ENCODE measurements at regions not wholly inside any gene's neighbourhood (a gene's known extent, or its start where the extent isn't known, plus 50 kb on each side); places are given as distances from the start of the nearest gene placed in this dataset.

DNA sequence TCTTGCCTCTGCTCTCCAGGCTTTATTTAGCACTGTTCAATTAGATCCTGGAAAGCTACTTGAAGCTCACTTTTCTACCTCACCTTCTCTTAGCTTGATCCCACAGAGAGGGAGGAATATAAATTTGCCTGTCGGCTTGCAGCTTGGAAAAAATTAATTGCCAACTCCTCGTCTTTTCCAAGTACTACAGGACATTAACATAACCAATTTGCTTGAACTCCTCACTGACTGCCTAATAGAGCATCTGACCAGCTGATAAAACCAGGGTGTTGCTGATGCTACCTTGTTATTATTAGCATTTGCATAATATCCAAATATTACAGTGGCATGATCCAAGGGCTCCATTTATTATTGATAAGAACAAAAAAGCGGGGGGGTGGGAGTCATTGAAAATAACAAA is 561.8 kb downstream of the MCTP2 start:
- Mint-ChIP-seq H3K9me3 (peaks cover 0 to 19% (median 8%) of the 10 kb centered on the region in 9 donors), H3K4me1 (no peaks in the 10 kb centered on the region)

DNA sequence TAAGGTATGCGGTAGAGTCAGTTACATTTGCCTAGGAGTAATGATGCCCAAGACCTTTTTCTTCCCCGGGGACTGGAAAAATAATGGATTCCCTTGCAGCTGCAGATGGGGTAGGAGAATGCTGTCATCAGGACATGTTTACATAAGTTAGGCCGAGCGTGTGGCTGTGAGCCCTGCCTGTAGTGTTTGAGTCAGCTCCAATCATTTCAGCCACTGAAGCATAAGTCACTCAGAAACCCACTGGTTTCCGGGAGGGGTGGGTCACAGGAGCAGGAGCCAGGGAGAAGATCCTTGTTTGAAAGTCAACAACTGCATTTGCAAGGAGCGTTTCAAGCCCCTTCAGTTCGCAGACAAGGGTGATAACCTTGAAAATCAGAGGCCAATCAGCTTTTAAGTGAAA is 562.3 kb downstream of the MCTP2 start:
- DNase-seq (no peak), ATAC-seq (no peak)
- Mint-ChIP-seq H3K27ac (no peak overlapping the region), H3K4me3 (no peak overlapping the region), H3K27me3 (peaks cover 0 to 13% (median 4%) of the 10 kb centered on the region in 5 donors), H3K36me3 (peaks cover 0 to 8% (median 0%) of the 10 kb centered on the region in 3 donors), H3K9me3 (peaks cover 0 to 18% (median 7%) of the 10 kb centered on the region in 9 donors), H3K4me1 (no peaks in the 10 kb centered on the region)
- POLR2A ChIA-PET, result no interaction called here

More for the DNA sequence above, 561.8 kb downstream of the MCTP2 start:
- Mint-ChIP-seq H3K27ac (no peak overlapping the region), H3K27me3 (peaks cover under 1 to 17% (median 8%) of the 10 kb centered on the region in 5 donors), H3K36me3 (peaks cover 0 to 8% (median 0%) of the 10 kb centered on the region in 3 donors), H3K4me3 (no peak overlapping the region)
- ATAC-seq, result no peak
- POLR2A ChIA-PET, result no interaction called here
- no peak for DNase-seq

DNA sequence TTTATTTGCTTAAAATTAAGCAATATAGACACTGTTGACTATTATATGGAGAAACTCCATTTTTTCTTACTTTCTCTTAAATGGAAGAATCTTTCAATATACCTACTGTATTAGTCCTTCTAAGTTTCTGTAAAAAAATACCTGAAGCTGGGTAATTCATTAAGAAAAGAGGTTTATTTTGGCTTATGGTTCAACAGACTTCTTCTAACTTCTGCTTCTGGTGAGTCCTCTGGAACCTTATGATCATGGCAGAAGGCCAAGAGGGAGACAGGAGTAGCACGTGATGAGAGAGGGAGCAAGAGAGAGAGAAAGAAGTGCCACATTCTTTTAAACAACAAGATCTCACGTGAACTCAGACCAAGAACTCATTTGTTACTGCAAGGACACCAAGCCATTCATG is 573.3 kb downstream of the MCTP2 start:
- peaks cover 4 to 23% (median 10%) of the 10 kb centered on the region in 9 donors for H3K9me3 Mint-ChIP-seq

DNA sequence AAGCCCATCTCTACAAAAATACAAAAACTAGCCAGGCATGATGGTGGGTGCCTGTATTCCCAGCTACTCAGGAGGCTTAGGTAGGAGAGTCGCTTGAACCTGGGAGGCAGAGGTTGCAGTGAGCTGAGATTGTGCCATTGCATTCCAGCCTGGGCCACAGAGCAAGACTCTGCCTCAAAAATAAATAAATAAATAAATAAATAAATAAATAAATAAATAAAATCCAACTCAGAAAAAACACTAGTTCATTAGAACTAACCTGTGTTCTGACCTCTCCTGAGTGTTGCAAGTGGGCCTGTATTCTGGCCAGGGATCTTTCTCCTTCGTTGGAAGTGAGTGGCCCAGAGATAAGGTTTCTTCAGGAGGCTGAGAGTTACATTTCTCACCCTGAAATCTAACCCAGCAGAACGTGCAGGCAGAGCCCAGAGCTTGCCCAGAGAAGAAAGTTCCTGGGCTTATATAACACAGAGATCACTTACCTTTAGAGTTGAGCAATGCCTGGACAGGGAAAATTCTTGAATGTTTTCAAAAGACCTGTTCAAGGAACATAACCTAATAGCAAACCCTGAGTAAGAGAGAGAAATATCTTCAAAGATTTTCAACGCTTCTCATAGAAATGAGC is 583.9 kb downstream of the MCTP2 start:
- no peak for DNase-seq
- Mint-ChIP-seq H3K36me3 (no peaks in the 10 kb centered on the region), H3K27ac (no peak overlapping the region), H3K4me1 (no peaks in the 10 kb centered on the region), H3K9me3 (peaks cover 0 to 2% (median 0%) of the 10 kb centered on the region in 9 donors), H3K27me3 (peaks cover 0 to 16% (median under 1%) of the 10 kb centered on the region in 5 donors), H3K4me3 (no peak overlapping the region)
- POLR2A ChIA-PET, result no interaction called here
- ATAC-seq, result no peak

More for the DNA sequence above, 573.3 kb downstream of the MCTP2 start:
- POLR2A ChIA-PET, result no interaction called here
- ATAC-seq (no peak), DNase-seq (no peak)
- no peak overlapping the region for H3K4me3 Mint-ChIP-seq
- H3K27ac Mint-ChIP-seq, result no peak overlapping the region
- H3K4me1 Mint-ChIP-seq, result no peaks in the 10 kb centered on the region
- peaks cover 0 to 5% (median 0%) of the 10 kb centered on the region in 3 donors for H3K36me3 Mint-ChIP-seq
- peaks cover 1 to 25% (median 12%) of the 10 kb centered on the region in 5 donors for H3K27me3 Mint-ChIP-seq

- peaks cover 0 to 3% (median 0%) of the 10 kb centered on the region in 9 donors for H3K9me3 Mint-ChIP-seq
- H3K4me3 Mint-ChIP-seq, result no peak overlapping the region
- DNase-seq (no peak), ATAC-seq (no peak)
- POLR2A ChIA-PET, result no interaction called here
- H3K36me3 Mint-ChIP-seq, result no peaks in the 10 kb centered on the region
- H3K4me1 Mint-ChIP-seq, result no peaks in the 10 kb centered on the region
- peaks cover 0 to 14% (median under 1%) of the 10 kb centered on the region in 5 donors for H3K27me3 Mint-ChIP-seq
- no peak overlapping the region for H3K27ac Mint-ChIP-seq
These were observed 584.6 kb downstream of the MCTP2 start for GRCh38 chr15:94815914-94816313.

- ATAC-seq, result no peak
- Mint-ChIP-seq H3K4me1 (no peaks in the 10 kb centered on the region), H3K4me3 (no peak overlapping the region), H3K27ac (no peak overlapping the region), H3K9me3 (peaks cover 0 to 11% (median 0%) of the 10 kb centered on the region in 9 donors), H3K36me3 (no peaks in the 10 kb centered on the region), H3K27me3 (peaks cover 0 to 4% (median 3%) of the 10 kb centered on the region in 5 donors)
- DNase-seq, result no peak
- POLR2A ChIA-PET, result no interaction called here
These were observed 598.8 kb downstream of the MCTP2 start for GRCh38 chr15:94829887-94830884.

- no peaks in the 10 kb centered on the region for H3K4me1 Mint-ChIP-seq
- H3K27me3 Mint-ChIP-seq, result peaks cover 0 to 12% (median 2%) of the 10 kb centered on the region in 5 donors
- no peak overlapping the region for H3K27ac Mint-ChIP-seq
- POLR2A ChIA-PET, result no interaction called here
- peaks cover 0 to 11% (median 0%) of the 10 kb centered on the region in 9 donors for H3K9me3 Mint-ChIP-seq
- H3K36me3 Mint-ChIP-seq, result no peaks in the 10 kb centered on the region
- no peak overlapping the region for H3K4me3 Mint-ChIP-seq
- no peak for DNase-seq
- no peak for ATAC-seq
These were observed 602.6 kb downstream of the MCTP2 start for GRCh38 chr15:94834000-94834399.

DNA sequence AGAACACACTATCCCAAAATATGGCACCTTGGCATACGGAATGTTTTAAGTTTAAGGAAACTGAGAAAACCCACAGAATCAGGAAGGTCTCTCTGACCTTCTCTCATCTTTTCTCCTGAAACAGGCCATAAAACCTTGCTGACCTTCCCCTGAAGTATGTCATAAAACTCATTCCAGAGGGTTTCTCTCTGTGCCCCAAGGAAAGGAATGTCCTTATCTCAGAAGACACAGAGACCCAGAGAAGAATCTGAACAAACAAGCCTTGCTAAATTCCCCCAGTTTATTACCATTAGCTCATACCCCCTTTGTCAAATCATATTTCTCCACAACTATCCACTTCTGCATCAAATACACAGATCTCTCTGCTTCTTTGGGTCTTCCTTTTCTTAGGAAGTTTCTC is 603.1 kb downstream of the MCTP2 start:
- DNase-seq, result no peak
- Mint-ChIP-seq H3K4me1 (no peaks in the 10 kb centered on the region), H3K4me3 (no peak overlapping the region), H3K9me3 (peaks cover 0 to 11% (median 0%) of the 10 kb centered on the region in 9 donors), H3K36me3 (no peaks in the 10 kb centered on the region), H3K27me3 (peaks cover 0 to 12% (median 2%) of the 10 kb centered on the region in 5 donors), H3K27ac (no peak overlapping the region)
- POLR2A ChIA-PET, result no interaction called here
- no peak for ATAC-seq

- Mint-ChIP-seq H3K4me3 (no peak overlapping the region), H3K4me1 (no peaks in the 10 kb centered on the region), H3K36me3 (no peaks in the 10 kb centered on the region), H3K27me3 (peaks cover 8 to 30% (median 24%) of the 10 kb centered on the region in 5 donors), H3K9me3 (peaks cover 0 to 7% (median 0%) of the 10 kb centered on the region in 9 donors), H3K27ac (no peak overlapping the region)
- DNase-seq, result no peak
- no peak for ATAC-seq
- POLR2A ChIA-PET, result no interaction called here
These were observed 606.9 kb downstream of the MCTP2 start for GRCh38 chr15:94838281-94838680.

- POLR2A ChIA-PET, result no interaction called here
- DNase-seq (no peak), ATAC-seq (no peak)
- peaks cover 0 to 11% (median 0%) of the 10 kb centered on the region in 9 donors for H3K9me3 Mint-ChIP-seq
- H3K27ac Mint-ChIP-seq, result no peak overlapping the region
- H3K4me1 Mint-ChIP-seq, result peaks cover 0 to 7% (median 5%) of the 10 kb centered on the region in 4 donors
- peaks cover 0 to 2% (median 0%) of the 10 kb centered on the region in 3 donors for H3K36me3 Mint-ChIP-seq
- no peak overlapping the region for H3K4me3 Mint-ChIP-seq
- H3K27me3 Mint-ChIP-seq, result peaks cover 29 to 51% (median 42%) of the 10 kb centered on the region in 5 donors
These were observed 609.7 kb downstream of the MCTP2 start for GRCh38 chr15:94840794-94841783.

GRCh38 chr15:94843060-94843459 is 611.7 kb downstream of the MCTP2 start:
- H3K4me1 Mint-ChIP-seq, result peaks cover 0 to 7% (median 5%) of the 10 kb centered on the region in 4 donors
- POLR2A ChIA-PET, result no interaction called here
- no peak overlapping the region for H3K27ac Mint-ChIP-seq
- no peak overlapping the region for H3K4me3 Mint-ChIP-seq
- ATAC-seq (no peak), DNase-seq (no peak)
- peaks cover 0 to 26% (median 8%) of the 10 kb centered on the region in 9 donors for H3K9me3 Mint-ChIP-seq
- H3K36me3 Mint-ChIP-seq, result peaks cover 0 to 14% (median 0%) of the 10 kb centered on the region in 3 donors
- peaks cover 33 to 70% (median 56%) of the 10 kb centered on the region in 5 donors for H3K27me3 Mint-ChIP-seq

GRCh38 chr15:94844198-94844537 is 612.8 kb downstream of the MCTP2 start:
- H3K27ac Mint-ChIP-seq, result no peak overlapping the region
- peaks cover 34 to 77% (median 54%) of the 10 kb centered on the region in 5 donors for H3K27me3 Mint-ChIP-seq
- POLR2A ChIA-PET, result no interaction called here
- H3K36me3 Mint-ChIP-seq, result peaks cover 0 to 14% (median 0%) of the 10 kb centered on the region in 3 donors
- no peak for DNase-seq
- ATAC-seq, result no peak
- peaks cover 0 to 32% (median 9%) of the 10 kb centered on the region in 9 donors for H3K9me3 Mint-ChIP-seq
- peaks cover 0 to 7% (median 5%) of the 10 kb centered on the region in 4 donors for H3K4me1 Mint-ChIP-seq
- peak overlapping the region in 1 of 10 donors; percentile 38 for H3K4me3 Mint-ChIP-seq
